Thoracic aorta (tissue), 2 donors: ENCODE measurements at regions not wholly inside any gene's neighbourhood (a gene's known extent, or its start where the extent isn't known, plus 50 kb on each side); places are given as distances from the start of the nearest gene placed in this dataset.

Source experiments
- ATAC-seq: fragments of 150-250 bp; one replicate; pipeline ENCODE4 v1.8.0; 2017; ENCODE audit warnings: low read depth; ENCODE audit not compliant: insufficient number of reproducible peaks, low FRiP score
- DNase-seq: peaks from one replicate; pipeline ENCODE4 v3.0.0-alpha.2; 2020; ENCODE audit warnings: low spot score
- H3K27ac ChIP-seq, 2 donors: fragments of 200-600 bp; sonication (generic); 1 replicate in 1 of 2; 2 replicates in 1 of 2; pipeline ENCODE4 v1.5.1; 2016; ENCODE audit warnings: mild to moderate bottlenecking in 2 of 2, moderate library complexity in 2 of 2
- H3K27me3 ChIP-seq: fragments of 200-600 bp; sonication (generic); replicated peaks from 2 replicates; pipeline ENCODE4 v1.6.0; 2016; ENCODE audit warnings: mild to moderate bottlenecking; ENCODE audit not compliant: insufficient read depth
- H3K36me3 ChIP-seq: fragments of 200-600 bp; sonication (generic); one replicate; pipeline ENCODE4 v1.5.1; 2016
- H3K4me1 ChIP-seq, 2 donors: fragments of 200-600 bp; sonication (generic); 1 replicate in 1 of 2; 2 replicates in 1 of 2; pipeline versions ENCODE4 v1.5.1 to v1.6.0; 2016; ENCODE audit warnings: low read depth in 2 of 2, mild to moderate bottlenecking in 1 of 2; ENCODE audit not compliant: control insufficient read depth in 1 of 2
- H3K4me3 ChIP-seq: fragments of 200-600 bp; sonication (generic); 2 replicates; pipeline ENCODE4 v1.5.1; 2016; ENCODE audit warnings: mild to moderate bottlenecking
- H3K9me3 ChIP-seq: fragments of 200-600 bp; sonication (generic); 2 replicates; pipeline ENCODE4 v1.5.1; 2016
- TF ChIP-seq, protein P1 (sequence below): fragments of 200-600 bp; sonication (generic); IDR thresholded peaks from one replicate; pipeline ENCODE4 v1.5.1; 2019; ENCODE audit warnings: antibody characterized with exemption

DNA sequence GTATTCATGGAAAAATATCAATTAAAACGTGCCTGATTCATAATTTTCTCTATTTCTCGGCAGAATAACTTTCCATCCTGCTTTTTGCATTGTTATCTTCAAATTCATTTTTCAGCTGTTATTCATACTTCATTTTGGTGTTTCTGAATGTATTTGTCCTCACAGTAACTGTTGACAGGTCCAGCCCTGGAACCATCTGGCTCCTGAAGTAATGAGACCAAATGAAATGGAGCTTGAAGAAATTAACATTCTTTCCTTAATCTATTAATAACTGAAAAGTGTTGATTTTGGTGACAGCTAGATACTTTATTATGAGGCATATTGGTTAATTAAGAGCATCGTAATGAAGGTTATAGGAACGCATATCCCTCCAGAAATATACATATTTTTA, 257.0 kb upstream of the MINDY3 start:
- H3K4me3 ChIP-seq = no peak overlapping the region
- TF ChIP-seq, protein P1, sequence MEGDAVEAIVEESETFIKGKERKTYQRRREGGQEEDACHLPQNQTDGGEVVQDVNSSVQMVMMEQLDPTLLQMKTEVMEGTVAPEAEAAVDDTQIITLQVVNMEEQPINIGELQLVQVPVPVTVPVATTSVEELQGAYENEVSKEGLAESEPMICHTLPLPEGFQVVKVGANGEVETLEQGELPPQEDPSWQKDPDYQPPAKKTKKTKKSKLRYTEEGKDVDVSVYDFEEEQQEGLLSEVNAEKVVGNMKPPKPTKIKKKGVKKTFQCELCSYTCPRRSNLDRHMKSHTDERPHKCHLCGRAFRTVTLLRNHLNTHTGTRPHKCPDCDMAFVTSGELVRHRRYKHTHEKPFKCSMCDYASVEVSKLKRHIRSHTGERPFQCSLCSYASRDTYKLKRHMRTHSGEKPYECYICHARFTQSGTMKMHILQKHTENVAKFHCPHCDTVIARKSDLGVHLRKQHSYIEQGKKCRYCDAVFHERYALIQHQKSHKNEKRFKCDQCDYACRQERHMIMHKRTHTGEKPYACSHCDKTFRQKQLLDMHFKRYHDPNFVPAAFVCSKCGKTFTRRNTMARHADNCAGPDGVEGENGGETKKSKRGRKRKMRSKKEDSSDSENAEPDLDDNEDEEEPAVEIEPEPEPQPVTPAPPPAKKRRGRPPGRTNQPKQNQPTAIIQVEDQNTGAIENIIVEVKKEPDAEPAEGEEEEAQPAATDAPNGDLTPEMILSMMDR = no peak
- H3K9me3 ChIP-seq = no peaks in the 10 kb centered on the region
- no peaks in the 10 kb centered on the region for H3K36me3 ChIP-seq
- no peaks in the 10 kb centered on the region for H3K4me1 ChIP-seq
- H3K27me3 ChIP-seq = no peaks in the 10 kb centered on the region
- no peak overlapping the region for H3K27ac ChIP-seq
- no peak for DNase-seq
- no peak for ATAC-seq

DNA sequence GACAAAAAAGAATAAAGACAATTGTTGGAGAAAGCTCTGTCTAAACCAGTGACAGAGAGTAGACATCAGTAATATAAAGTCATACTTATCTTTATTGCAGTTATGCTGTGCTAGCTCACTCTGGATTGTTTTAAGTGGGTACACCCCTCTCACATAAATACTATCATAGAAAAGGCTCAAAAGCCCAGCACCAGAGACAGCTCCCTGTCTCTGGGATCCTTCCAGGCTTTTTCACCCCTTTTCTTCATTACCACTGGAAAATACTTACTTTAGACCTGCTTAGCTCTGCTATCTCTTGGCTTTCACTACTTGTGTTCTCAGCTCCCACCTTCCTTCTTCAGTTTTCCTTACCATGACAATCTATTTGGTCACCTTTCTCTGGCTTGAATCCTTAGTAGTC, 259.1 kb upstream of the MINDY3 start:
- H3K36me3 ChIP-seq = no peaks in the 10 kb centered on the region
- H3K9me3 ChIP-seq = no peaks in the 10 kb centered on the region
- no peaks in the 10 kb centered on the region for H3K27me3 ChIP-seq

DNA sequence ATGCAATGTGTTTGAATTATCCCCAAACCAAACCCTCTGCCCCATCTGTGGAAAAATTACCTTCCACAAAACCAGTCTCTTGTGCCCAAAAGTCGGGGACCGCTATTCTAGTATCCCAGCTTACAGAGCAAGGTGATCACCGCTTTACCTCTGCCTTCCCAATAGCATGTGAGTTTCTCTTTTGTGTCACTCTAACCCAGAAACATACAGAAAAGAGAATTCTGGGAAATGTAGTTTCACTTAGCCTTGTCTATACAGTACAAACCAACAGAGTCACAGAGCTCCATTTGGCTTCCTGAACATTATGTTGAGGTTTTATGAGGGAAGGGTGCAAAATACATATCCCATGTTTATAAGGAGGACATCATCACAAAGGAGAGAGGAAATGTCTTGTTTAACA, 260.3 kb upstream of the MINDY3 start:
- H3K4me3 ChIP-seq = no peak overlapping the region
- H3K4me1 ChIP-seq = no peaks in the 10 kb centered on the region
- no peaks in the 10 kb centered on the region for H3K9me3 ChIP-seq
- DNase-seq (no peak), ATAC-seq (no peak)
- no peaks in the 10 kb centered on the region for H3K36me3 ChIP-seq
- no peak overlapping the region for H3K27ac ChIP-seq
- TF ChIP-seq, protein P1 = no peak
- H3K27me3 ChIP-seq = no peaks in the 10 kb centered on the region

More for the DNA sequence above, 259.1 kb upstream of the MINDY3 start:
- no peak for ATAC-seq
- Histone ChIP-seq H3K27ac (no peak overlapping the region), H3K4me1 (no peaks in the 10 kb centered on the region), H3K4me3 (no peak overlapping the region)
- TF ChIP-seq, protein P1 = no peak
- no peak for DNase-seq

DNA sequence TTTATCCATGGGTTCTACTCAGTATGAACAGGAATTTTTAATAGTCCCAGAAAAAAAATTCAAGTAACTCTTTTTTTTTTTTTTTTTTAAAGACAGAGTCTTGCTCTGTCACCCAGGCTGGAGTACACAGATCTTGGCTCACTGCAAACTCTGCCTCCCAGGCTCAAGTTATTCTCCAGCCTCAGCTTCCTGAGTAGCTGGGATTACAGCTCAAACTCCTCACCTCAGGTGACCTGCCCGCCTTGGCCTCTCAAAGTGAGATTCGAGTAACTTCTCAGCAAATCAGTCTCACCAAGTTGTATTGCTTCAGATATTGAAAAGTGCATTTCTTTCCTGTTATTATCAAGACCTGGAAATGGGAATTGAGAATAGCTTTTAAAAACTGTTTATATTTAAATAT, 281.2 kb upstream of the MINDY3 start:
- DNase-seq = no peak
- H3K27me3 ChIP-seq = no peaks in the 10 kb centered on the region
- no peak overlapping the region for H3K4me3 ChIP-seq
- TF ChIP-seq, protein P1 = no peak
- H3K36me3 ChIP-seq = no peaks in the 10 kb centered on the region
- ATAC-seq = no peak
- peaks cover 3 to 12% of the 10 kb centered on the region in 2 donors for H3K4me1 ChIP-seq
- H3K27ac ChIP-seq = peak overlapping the region; percentile 64 to 67
- H3K9me3 ChIP-seq = no peaks in the 10 kb centered on the region

DNA sequence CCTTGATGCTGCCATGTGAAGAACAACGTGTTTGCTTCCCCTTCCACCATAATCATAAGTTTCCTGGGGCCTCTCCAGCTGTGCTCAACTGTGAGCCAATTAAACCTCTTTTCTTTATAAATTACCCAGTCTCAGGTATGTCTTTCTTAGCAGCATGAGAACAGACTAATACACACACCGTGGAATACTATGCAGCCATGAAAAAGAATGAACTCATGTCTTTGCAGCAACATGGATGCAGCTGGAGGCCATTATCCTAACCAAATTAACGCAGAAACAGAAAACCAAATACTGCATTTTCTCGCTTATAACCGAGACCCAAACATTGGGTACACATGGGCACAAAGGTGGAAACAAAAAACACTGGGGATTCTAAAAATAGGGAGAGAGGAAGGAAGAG, 286.7 kb upstream of the MINDY3 start:
- no peaks in the 10 kb centered on the region for H3K27me3 ChIP-seq
- no peak for ATAC-seq

More for the DNA sequence above, 286.7 kb upstream of the MINDY3 start:
- no peak overlapping the region for H3K27ac ChIP-seq
- TF ChIP-seq, protein P1 = no peak
- peaks cover under 1 to 12% of the 10 kb centered on the region in 2 donors for H3K4me1 ChIP-seq
- no peaks in the 10 kb centered on the region for H3K36me3 ChIP-seq
- no peaks in the 10 kb centered on the region for H3K9me3 ChIP-seq
- DNase-seq = no peak
- no peak overlapping the region for H3K4me3 ChIP-seq
